ENCODE measurements at regions not wholly inside any gene's neighbourhood (a gene's known extent, or its start where the extent isn't known, plus 50 kb on each side); places are given as distances from the start of the nearest gene placed in this dataset.

DNA sequence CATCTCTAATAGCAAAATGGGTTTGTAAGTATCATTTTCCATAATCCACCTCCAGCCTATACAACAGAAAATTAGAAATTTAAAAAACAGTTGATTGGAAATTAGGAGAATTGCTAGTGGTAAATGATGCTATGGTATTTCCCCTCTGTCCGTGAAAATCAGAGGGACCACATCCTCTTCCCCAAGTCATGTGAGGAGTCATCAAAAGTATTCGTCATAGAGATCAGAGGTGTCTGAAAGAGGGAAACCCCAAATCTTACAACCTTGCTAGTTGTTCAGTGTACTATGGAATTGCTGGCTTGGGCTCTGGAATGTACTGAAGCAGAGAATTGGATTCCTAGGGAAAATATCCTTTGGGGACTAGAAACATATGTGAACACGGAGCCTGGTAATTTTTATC, 241.4 kb upstream of the ARHGAP24 start:
- Histone ChIP-seq H3K4me1 (no peaks in the 10 kb centered on the region), H3K4me3 (no peak overlapping the region), H3K36me3 (no peaks in the 10 kb centered on the region), H3K9me3 (no peaks in the 10 kb centered on the region), H3K27me3 (no peaks in the 10 kb centered on the region), H3K27ac (no peak overlapping the region), H3K9ac (ENCODE audit: low read depth in 2 of 2, low read length in 2 of 2) (no peak overlapping the region)
- DNase-seq = no peak
- intact Hi-C loops (cut with DNase I) = no loop called here
- TF ChIP-seq, protein P1, sequence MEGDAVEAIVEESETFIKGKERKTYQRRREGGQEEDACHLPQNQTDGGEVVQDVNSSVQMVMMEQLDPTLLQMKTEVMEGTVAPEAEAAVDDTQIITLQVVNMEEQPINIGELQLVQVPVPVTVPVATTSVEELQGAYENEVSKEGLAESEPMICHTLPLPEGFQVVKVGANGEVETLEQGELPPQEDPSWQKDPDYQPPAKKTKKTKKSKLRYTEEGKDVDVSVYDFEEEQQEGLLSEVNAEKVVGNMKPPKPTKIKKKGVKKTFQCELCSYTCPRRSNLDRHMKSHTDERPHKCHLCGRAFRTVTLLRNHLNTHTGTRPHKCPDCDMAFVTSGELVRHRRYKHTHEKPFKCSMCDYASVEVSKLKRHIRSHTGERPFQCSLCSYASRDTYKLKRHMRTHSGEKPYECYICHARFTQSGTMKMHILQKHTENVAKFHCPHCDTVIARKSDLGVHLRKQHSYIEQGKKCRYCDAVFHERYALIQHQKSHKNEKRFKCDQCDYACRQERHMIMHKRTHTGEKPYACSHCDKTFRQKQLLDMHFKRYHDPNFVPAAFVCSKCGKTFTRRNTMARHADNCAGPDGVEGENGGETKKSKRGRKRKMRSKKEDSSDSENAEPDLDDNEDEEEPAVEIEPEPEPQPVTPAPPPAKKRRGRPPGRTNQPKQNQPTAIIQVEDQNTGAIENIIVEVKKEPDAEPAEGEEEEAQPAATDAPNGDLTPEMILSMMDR (IDR thresholded peaks at IDR 0.05) = no peak

DNA sequence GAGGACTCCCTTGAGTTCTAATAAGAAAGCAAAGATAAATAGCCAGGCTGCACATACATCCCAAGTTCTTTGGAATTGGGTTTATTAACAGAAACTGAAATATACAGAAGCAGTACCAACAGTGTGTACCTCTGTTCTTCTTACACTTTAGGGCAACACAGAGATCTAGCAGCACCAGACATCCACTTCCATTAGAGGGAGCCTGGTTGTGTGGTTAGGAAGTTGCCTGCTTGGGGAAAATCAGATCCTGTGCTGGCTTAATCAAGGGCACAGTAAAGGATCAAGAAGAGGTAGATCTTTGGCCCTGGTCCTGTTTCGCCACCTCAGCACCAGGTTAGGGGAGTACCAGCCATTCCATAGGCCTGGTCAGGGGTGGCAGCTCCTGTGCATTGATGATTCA, 231.1 kb upstream of the ARHGAP24 start:
- no peak overlapping the region for H3K4me3 ChIP-seq
- intact Hi-C loops (cut with DNase I) = no loop called here
- H3K36me3 ChIP-seq = no peaks in the 10 kb centered on the region
- TF ChIP-seq, protein P1 (IDR thresholded peaks at IDR 0.05) = no peak
- no peaks in the 10 kb centered on the region for H3K27me3 ChIP-seq
- no peak overlapping the region for H3K27ac ChIP-seq
- no peaks in the 10 kb centered on the region for H3K4me1 ChIP-seq
- no peak overlapping the region for H3K9ac ChIP-seq (ENCODE audit: low read depth in 2 of 2, low read length in 2 of 2)
- DNase-seq = no peak
- no peaks in the 10 kb centered on the region for H3K9me3 ChIP-seq

DNA sequence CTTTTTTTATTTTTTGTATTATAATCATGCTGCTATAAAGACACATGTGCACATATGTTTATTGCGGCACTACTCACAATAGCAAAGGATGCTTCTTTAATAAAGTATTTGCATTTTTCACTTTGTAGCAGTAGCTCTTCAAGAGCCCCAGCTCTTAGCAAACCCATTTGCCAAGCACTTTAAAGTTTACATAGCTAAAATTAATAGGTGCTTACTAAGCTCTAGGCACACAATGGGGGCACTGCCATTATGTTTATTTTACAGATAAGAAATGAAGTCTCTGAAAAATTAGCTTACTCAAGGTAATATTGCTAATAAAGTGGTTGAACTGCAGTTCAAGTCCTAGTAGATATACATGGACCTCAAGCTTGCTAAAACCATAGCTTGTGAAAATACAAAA, 230.3 kb upstream of the ARHGAP24 start:
- no peak overlapping the region for H3K27ac ChIP-seq
- H3K4me1 ChIP-seq = no peaks in the 10 kb centered on the region
- H3K9me3 ChIP-seq = no peaks in the 10 kb centered on the region
- TF ChIP-seq, protein P1 (IDR thresholded peaks at IDR 0.05) = no peak
- intact Hi-C loops (cut with DNase I) = no loop called here
- H3K4me3 ChIP-seq = no peak overlapping the region
- no peak for DNase-seq
- no peaks in the 10 kb centered on the region for H3K27me3 ChIP-seq
- H3K36me3 ChIP-seq = no peaks in the 10 kb centered on the region
- no peak overlapping the region for H3K9ac ChIP-seq (ENCODE audit: low read depth in 2 of 2, low read length in 2 of 2)

DNA sequence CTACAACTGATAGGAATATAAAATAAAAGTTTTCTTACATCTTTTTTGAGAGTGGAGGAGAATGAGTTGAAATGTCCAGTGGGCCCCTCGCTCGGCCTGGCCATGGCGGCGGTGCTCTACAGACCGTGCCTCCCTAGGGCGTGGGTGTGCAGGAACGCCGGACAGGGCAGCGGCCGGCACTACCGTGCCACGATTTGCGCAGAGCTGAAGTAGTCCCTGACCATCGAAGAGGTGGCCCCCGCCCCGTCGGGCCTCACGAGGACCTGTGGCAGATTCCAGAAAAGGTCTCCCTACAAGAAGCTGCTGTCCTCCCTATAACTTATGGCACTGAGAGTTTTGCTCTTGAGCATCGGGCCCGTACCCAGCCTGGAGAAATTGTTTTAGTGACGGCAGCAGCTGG, 228.9 kb upstream of the ARHGAP24 start:
- Histone ChIP-seq H3K27ac (no peak overlapping the region), H3K4me1 (no peaks in the 10 kb centered on the region), H3K9ac (ENCODE audit: low read depth in 2 of 2, low read length in 2 of 2) (no peak overlapping the region), H3K4me3 (no peak overlapping the region), H3K9me3 (no peaks in the 10 kb centered on the region), H3K36me3 (no peaks in the 10 kb centered on the region), H3K27me3 (no peaks in the 10 kb centered on the region)
- TF ChIP-seq, protein P1 (IDR thresholded peaks at IDR 0.05) = no peak
- intact Hi-C loops (cut with DNase I) = no loop called here
- no peak for DNase-seq

DNA sequence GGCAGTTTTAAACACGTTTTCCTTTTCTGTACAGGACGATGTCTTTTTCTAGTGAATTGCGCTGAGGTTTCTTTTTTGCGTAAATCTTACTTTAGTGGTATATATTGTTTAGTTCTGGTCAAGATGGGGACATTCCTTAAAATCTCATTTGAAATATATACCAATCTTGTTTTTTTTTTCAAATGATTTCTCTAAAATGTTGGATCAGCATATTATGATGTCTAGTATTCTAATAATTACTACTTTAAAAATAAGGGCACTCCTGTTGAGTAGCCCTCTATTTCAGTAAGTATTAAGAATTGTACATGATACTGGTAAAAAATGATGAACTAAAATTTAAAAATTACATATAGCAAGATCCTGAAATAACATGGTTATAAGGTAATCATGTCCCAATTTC, 224.1 kb upstream of the ARHGAP24 start:
- DNase-seq = no peak
- Histone ChIP-seq H3K27me3 (no peaks in the 10 kb centered on the region), H3K4me1 (no peaks in the 10 kb centered on the region), H3K9me3 (no peaks in the 10 kb centered on the region), H3K9ac (ENCODE audit: low read depth in 2 of 2, low read length in 2 of 2) (no peak overlapping the region), H3K4me3 (no peak overlapping the region), H3K27ac (no peak overlapping the region), H3K36me3 (no peaks in the 10 kb centered on the region)
- TF ChIP-seq, protein P1 (IDR thresholded peaks at IDR 0.05) = no peak
- intact Hi-C loops (cut with DNase I) = no loop called here

Measured in colonic mucosa (tissue), 4 donors.